Left lung (tissue), 4 donors: ENCODE measurements at regions not wholly inside any gene's neighbourhood (a gene's known extent, or its start where the extent isn't known, plus 50 kb on each side); places are given as distances from the start of the nearest gene placed in this dataset.

Source experiments
- ATAC-seq: fragments of 200-7000 bp; cut with Tn5 transposase; one replicate; pipeline ENCODE4 v1.9.1; 2020; ENCODE audit warnings: moderate library complexity
- DNase-seq, 4 donors: peaks; one replicate each; pipeline ENCODE4 v3.0.0-alpha.2; 2013 to 2020
- H3K27ac ChIP-seq, 2 donors: fragments of 200-600 bp; sonication (generic) in 1 of 2; one replicate each; pipeline versions ENCODE4 v1.5.0 to v1.8.0; 2020 to 2021
- H3K27me3 ChIP-seq, 2 donors: fragments of 200-600 bp; sonication (generic) in 1 of 2; one replicate each; pipeline versions ENCODE4 v1.5.0 to v1.8.0; 2020 to 2021
- H3K36me3 ChIP-seq, 2 donors: fragments of 200-600 bp; sonication (generic) in 1 of 2; one replicate each; pipeline versions ENCODE4 v1.5.0 to v1.8.0; 2020 to 2021
- H3K4me1 ChIP-seq, 2 donors: fragments of 200-600 bp; one replicate each; pipeline ENCODE4 v1.8.0; 2021
- H3K4me3 ChIP-seq, 2 donors: fragments of 200-600 bp; sonication (generic) in 1 of 2; one replicate each; pipeline versions ENCODE4 v1.5.0 to v1.8.0; 2020 to 2021; ENCODE audit warnings: mild to moderate bottlenecking in 1 of 2
- H3K9me3 ChIP-seq, 2 donors: fragments of 200-600 bp; sonication (generic) in 1 of 2; one replicate each; pipeline versions ENCODE4 v1.5.0 to v1.8.0; 2020 to 2021
- CTCF ChIP-seq, 2 donors: fragments of 200-600 bp; sonication (generic) in 1 of 2; IDR thresholded peaks; one replicate each; pipeline versions ENCODE4 v1.5.0 to v1.8.0; 2021; ENCODE audit warnings: antibody characterized with exemption in 2 of 2
- intact Hi-C, 2 donors: fragments of 100-400 bp; cut with DNase I; formaldehyde crosslinking; loops; one replicate each; pipeline versions ENCODE4 v1.11.2 to v1.14.2; 2022
- donor health status: DM: no; HTN: yes; CAD: no.
- donor health status: DM: no; HTN: no; CAD: no.

GRCh38 chrX:112527903-112528302 is 151.8 kb downstream of the LHFPL1 start:
- TF ChIP-seq CTCF (IDR thresholded peaks at IDR 0.05), result no peak
- Histone ChIP-seq H3K4me3 (no peak overlapping the region), H3K36me3 (no peaks in the 10 kb centered on the region), H3K9me3 (no peaks in the 10 kb centered on the region), H3K27me3 (no peaks in the 10 kb centered on the region), H3K4me1 (no peaks in the 10 kb centered on the region), H3K27ac (no peak overlapping the region)
- ATAC-seq (no peak), DNase-seq (no peak)
- intact Hi-C loops, result no loop called here

- Histone ChIP-seq H3K4me1 (no peaks in the 10 kb centered on the region), H3K27me3 (no peaks in the 10 kb centered on the region), H3K27ac (no peak overlapping the region), H3K36me3 (no peaks in the 10 kb centered on the region), H3K9me3 (no peaks in the 10 kb centered on the region), H3K4me3 (no peak overlapping the region)
- no peak for DNase-seq
- no peak for TF ChIP-seq CTCF (IDR thresholded peaks at IDR 0.05)
- intact Hi-C loops, result no loop called here
- no peak for ATAC-seq
These were observed 158.1 kb downstream of the LHFPL1 start for GRCh38 chrX:112521676-112522075.

- Histone ChIP-seq H3K27ac (no peak overlapping the region), H3K36me3 (no peaks in the 10 kb centered on the region), H3K9me3 (peaks cover 0 to 2% of the 10 kb centered on the region in 2 donors), H3K27me3 (no peaks in the 10 kb centered on the region), H3K4me3 (no peak overlapping the region), H3K4me1 (no peaks in the 10 kb centered on the region)
- intact Hi-C loops, result no loop called here
- ATAC-seq (no peak), DNase-seq (no peak)
- TF ChIP-seq CTCF (IDR thresholded peaks at IDR 0.05), result no peak
These were observed 159.6 kb downstream of the LHFPL1 start for GRCh38 chrX:112520124-112520523.

GRCh38 chrX:112513154-112513553 is 166.6 kb downstream of the LHFPL1 start:
- TF ChIP-seq CTCF (IDR thresholded peaks at IDR 0.05), result no peak
- Histone ChIP-seq H3K9me3 (peaks cover 0 to 2% of the 10 kb centered on the region in 2 donors), H3K27ac (no peak overlapping the region), H3K4me3 (no peak overlapping the region), H3K36me3 (no peaks in the 10 kb centered on the region), H3K4me1 (no peaks in the 10 kb centered on the region), H3K27me3 (no peaks in the 10 kb centered on the region)
- DNase-seq, result no peak
- intact Hi-C loops, result no loop called here
- ATAC-seq, result no peak

GRCh38 chrX:112512509-112512908 is 167.2 kb downstream of the LHFPL1 start:
- TF ChIP-seq CTCF (IDR thresholded peaks at IDR 0.05), result no peak
- Histone ChIP-seq H3K9me3 (peaks cover 0 to 2% of the 10 kb centered on the region in 2 donors), H3K27ac (no peak overlapping the region), H3K4me1 (no peaks in the 10 kb centered on the region), H3K36me3 (no peaks in the 10 kb centered on the region), H3K27me3 (no peaks in the 10 kb centered on the region), H3K4me3 (no peak overlapping the region)
- intact Hi-C loops, result no loop called here
- DNase-seq (no peak), ATAC-seq (no peak)
